Tibial nerve (tissue), 4 donors: ENCODE measurements at regions not wholly inside any gene's neighbourhood (a gene's known extent, or its start where the extent isn't known, plus 50 kb on each side); places are given as distances from the start of the nearest gene placed in this dataset.

ENCODE experiments used
- DNase-seq, 2 donors: peaks; one replicate each; pipeline ENCODE4 v3.0.0-alpha.2; 2019; ENCODE audit warnings: low spot score in 2 of 2
- H3K27ac ChIP-seq, 4 donors: fragments of 200-600 bp; sonication (generic) in 3 of 4; one replicate each; pipeline ENCODE4 v1.5.1; 2017 to 2019; ENCODE audit warnings: mild to moderate bottlenecking in 1 of 4
- H3K27me3 ChIP-seq, 2 donors: fragments of 200-600 bp; sonication (generic) in 1 of 2; one replicate each; pipeline versions ENCODE4 v1.5.1 to v1.6.0; 2017 to 2019
- H3K36me3 ChIP-seq, 3 donors: fragments of 200-600 bp; sonication (generic); one replicate each; pipeline ENCODE4 v1.5.1; 2018 to 2019
- H3K4me1 ChIP-seq, 4 donors: fragments of 200-600 bp; sonication (generic) in 3 of 4; one replicate each; pipeline ENCODE4 v1.5.1; 2017 to 2019
- H3K4me3 ChIP-seq, 4 donors: fragments of 200-600 bp; sonication (generic) in 3 of 4; one replicate each; pipeline ENCODE4 v1.5.1; 2017 to 2019; ENCODE audit warnings: mild to moderate bottlenecking in 1 of 4, moderate library complexity in 1 of 4
- H3K9me3 ChIP-seq, 4 donors: fragments of 200-600 bp; sonication (generic) in 3 of 4; one replicate each; pipeline ENCODE4 v1.5.1; 2017 to 2019
- CTCF ChIP-seq, 5 experiments: fragments of 200-600 bp in 3 of 5; fragments of 450-650 bp in 2 of 5; sonication (generic) in 3 of 5; IDR thresholded peaks; one replicate each; pipeline ENCODE4 v1.5.1; 2016 to 2019; ENCODE audit warnings: antibody characterized with exemption in 5 of 5, mild to moderate bottlenecking in 3 of 5, moderate library complexity in 2 of 5
- EP300 ChIP-seq, 2 donors: sonication (generic); formaldehyde crosslinking; IDR thresholded peaks; one replicate each; pipeline ENCODE4 v1.6.1; 2017; ENCODE audit warnings: antibody characterized with exemption in 2 of 2, mild to moderate bottlenecking in 1 of 2
- POLR2A ChIP-seq, 2 donors: fragments of 450-650 bp; IDR thresholded peaks; one replicate each; pipeline ENCODE4 v1.6.1; 2017; ENCODE audit warnings: antibody characterized with exemption in 2 of 2, mild to moderate bottlenecking in 2 of 2, moderate library complexity in 2 of 2
- WGBS, 2 donors: methylation state at CpG; one replicate each; pipeline ENCODE4 v1.1.5; 2018; 5-methylcytosine and 5-hydroxymethylcytosine counted together

GRCh38 chr11:28471537-28471936, 363.3 kb downstream of the METTL15 start:
- TF ChIP-seq POLR2A (IDR thresholded peaks at IDR 0.05) = no peak
- no peak for TF ChIP-seq CTCF (IDR thresholded peaks at IDR 0.05)
- TF ChIP-seq EP300 (IDR thresholded peaks at IDR 0.05) = no peak
- DNase-seq = no peak
- no peaks in the 10 kb centered on the region for H3K36me3 ChIP-seq

GRCh38 chr11:28470180-28470579, 362.0 kb downstream of the METTL15 start:
- Histone ChIP-seq H3K36me3 (no peaks in the 10 kb centered on the region), H3K27ac (no peak overlapping the region), H3K9me3 (no peaks in the 10 kb centered on the region), H3K4me1 (no peaks in the 10 kb centered on the region), H3K27me3 (no peaks in the 10 kb centered on the region), H3K4me3 (no peak overlapping the region)
- DNase-seq = no peak
- TF ChIP-seq CTCF (IDR thresholded peaks at IDR 0.05) = no peak
- no peak for TF ChIP-seq EP300 (IDR thresholded peaks at IDR 0.05)
- no peak for TF ChIP-seq POLR2A (IDR thresholded peaks at IDR 0.05)
- WGBS, 2 donors = 94 to 100% methylated on average over 2 of the region's 2 CpGs

More at GRCh38 chr11:28471537-28471936, 363.3 kb downstream of the METTL15 start:
- no peak overlapping the region for H3K27ac ChIP-seq
- H3K4me1 ChIP-seq = no peaks in the 10 kb centered on the region
- no peaks in the 10 kb centered on the region for H3K9me3 ChIP-seq
- no peaks in the 10 kb centered on the region for H3K27me3 ChIP-seq
- H3K4me3 ChIP-seq = no peak overlapping the region

DNA sequence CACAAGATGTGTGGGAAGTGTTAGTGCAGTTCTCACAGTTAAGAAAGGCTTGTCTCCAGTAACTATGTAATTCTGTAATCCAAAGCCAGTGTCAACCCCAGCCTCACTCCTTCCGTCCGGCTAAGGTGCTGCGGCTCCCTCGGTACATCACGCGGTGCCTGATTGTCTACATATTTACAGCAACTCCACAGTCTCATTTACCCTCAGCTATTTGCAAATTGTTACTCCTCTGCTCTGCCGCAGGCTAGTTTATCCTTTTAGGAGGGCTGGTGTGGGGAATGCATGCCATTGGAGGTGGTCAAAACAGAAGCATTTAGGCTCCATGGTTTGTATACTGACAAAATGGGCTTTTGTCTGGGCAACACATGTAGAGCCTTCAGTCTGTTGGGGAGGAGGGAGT, 358.3 kb downstream of the METTL15 start:
- 85 to 94% methylated on average over 7 of the region's 7 CpGs for WGBS, 2 donors
- no peak for DNase-seq
- TF ChIP-seq CTCF (IDR thresholded peaks at IDR 0.05) = no peak
- no peak for TF ChIP-seq POLR2A (IDR thresholded peaks at IDR 0.05)
- TF ChIP-seq EP300 (IDR thresholded peaks at IDR 0.05) = no peak
- H3K4me1 ChIP-seq = no peaks in the 10 kb centered on the region
- H3K9me3 ChIP-seq = no peaks in the 10 kb centered on the region
- no peak overlapping the region for H3K4me3 ChIP-seq
- H3K27ac ChIP-seq = no peak overlapping the region
- H3K36me3 ChIP-seq = no peaks in the 10 kb centered on the region
- H3K27me3 ChIP-seq = no peaks in the 10 kb centered on the region

DNA sequence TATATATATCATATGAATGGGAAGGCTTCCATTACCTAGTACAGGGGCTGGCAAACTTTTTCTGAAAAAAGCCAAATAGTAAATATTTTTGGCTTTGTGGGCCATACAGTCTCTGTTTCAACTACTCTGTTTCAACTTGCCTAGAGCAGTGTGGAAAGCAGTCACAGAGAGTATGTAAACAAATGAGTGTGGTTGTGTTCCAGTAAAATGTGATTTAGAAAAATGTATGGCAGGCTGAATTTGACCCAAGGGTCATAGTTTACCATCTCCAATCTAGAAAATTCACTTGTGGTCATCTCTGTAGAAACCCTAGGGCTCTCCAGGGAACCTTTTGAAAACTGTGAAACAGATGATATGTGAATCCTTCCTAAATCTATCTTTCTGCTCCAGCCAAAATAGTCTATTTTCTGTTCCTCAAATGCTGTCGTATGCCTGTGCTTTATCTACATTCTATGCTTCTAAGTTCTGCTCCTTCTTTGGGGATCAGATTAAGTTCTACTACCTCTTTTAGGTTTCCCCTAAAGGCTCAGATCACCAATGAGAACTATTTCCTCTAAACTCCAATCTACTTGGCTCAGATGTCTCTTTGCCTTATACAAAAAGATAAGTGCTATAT, 356.2 kb downstream of the METTL15 start:
- Histone ChIP-seq H3K27ac (no peak overlapping the region), H3K4me3 (no peak overlapping the region), H3K9me3 (no peaks in the 10 kb centered on the region), H3K36me3 (no peaks in the 10 kb centered on the region), H3K27me3 (no peaks in the 10 kb centered on the region), H3K4me1 (no peaks in the 10 kb centered on the region)
- no peak for TF ChIP-seq POLR2A (IDR thresholded peaks at IDR 0.05)
- no peak for TF ChIP-seq CTCF (IDR thresholded peaks at IDR 0.05)
- TF ChIP-seq EP300 (IDR thresholded peaks at IDR 0.05) = no peak
- DNase-seq = no peak
- WGBS, 2 donors = 0 to 37% methylated on average over 1 of the region's 1 CpG

DNA sequence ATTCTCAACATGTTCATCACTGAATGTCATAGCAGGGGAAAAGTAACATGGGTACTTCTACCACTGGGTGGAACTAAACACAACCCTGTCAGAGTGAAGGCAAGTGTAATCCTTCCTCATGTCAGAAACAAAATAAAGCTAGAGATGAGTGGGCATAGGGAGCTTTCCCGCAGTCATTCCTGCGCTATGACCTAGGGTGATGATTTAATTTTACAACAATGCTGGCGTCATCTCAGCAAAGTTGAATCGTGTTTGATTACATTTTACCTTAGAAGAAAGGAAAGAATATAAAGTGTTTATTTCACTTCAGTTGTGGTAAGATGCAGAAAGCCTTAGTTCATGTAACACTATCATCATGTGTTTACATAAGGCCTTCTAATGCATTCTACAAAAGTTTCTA, 355.6 kb downstream of the METTL15 start:
- no peaks in the 10 kb centered on the region for H3K9me3 ChIP-seq
- H3K36me3 ChIP-seq = no peaks in the 10 kb centered on the region
- H3K27ac ChIP-seq = no peak overlapping the region
- TF ChIP-seq POLR2A (IDR thresholded peaks at IDR 0.05) (no peak), EP300 (IDR thresholded peaks at IDR 0.05) (no peak), CTCF (IDR thresholded peaks at IDR 0.05) (no peak)
- no peaks in the 10 kb centered on the region for H3K4me1 ChIP-seq
- H3K27me3 ChIP-seq = no peaks in the 10 kb centered on the region
- DNase-seq = no peak
- H3K4me3 ChIP-seq = no peak overlapping the region
- WGBS, 2 donors = 86 to 90% methylated on average over 4 of the region's 4 CpGs
